ENCODE measurements at regions not wholly inside any gene's neighbourhood (a gene's known extent, or its start where the extent isn't known, plus 50 kb on each side); places are given as distances from the start of the nearest gene placed in this dataset.

DNA sequence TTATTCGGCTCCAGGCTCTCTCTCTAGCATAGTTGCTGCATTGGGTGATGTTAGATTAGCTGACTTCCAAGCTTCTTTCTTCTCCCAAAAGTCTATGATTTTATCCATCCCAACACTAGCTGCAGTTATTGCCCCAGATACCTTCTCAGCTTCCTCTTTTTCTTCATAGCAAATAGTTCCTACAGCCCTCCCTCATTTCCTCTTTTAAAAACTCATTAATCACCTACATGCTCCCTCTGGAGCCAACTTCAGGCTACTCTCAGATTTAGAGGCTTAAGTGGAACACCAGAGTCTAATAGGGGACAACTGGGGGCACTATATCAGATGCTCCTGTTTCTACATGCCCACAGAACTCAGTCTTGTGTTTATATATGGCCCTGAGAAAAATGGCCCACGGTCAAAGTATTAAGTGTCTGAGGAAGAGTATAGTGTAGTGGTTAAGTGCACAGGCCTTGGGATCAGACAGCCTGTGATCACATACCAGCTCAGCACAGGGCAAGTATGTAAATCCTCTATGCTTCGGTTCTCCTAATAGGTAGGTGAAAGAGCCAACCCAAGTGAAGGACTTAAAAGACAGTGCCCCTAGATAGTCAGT, 241.9 kb upstream of the SLC14A2 start:
- no peak for TF ChIP-seq EZH2 (IDR thresholded peaks at IDR 0.05; ENCODE audit: borderline replicate concordance, low read depth, low read length, poor library complexity, severe bottlenecking)
- TF ChIP-seq, protein P1, sequence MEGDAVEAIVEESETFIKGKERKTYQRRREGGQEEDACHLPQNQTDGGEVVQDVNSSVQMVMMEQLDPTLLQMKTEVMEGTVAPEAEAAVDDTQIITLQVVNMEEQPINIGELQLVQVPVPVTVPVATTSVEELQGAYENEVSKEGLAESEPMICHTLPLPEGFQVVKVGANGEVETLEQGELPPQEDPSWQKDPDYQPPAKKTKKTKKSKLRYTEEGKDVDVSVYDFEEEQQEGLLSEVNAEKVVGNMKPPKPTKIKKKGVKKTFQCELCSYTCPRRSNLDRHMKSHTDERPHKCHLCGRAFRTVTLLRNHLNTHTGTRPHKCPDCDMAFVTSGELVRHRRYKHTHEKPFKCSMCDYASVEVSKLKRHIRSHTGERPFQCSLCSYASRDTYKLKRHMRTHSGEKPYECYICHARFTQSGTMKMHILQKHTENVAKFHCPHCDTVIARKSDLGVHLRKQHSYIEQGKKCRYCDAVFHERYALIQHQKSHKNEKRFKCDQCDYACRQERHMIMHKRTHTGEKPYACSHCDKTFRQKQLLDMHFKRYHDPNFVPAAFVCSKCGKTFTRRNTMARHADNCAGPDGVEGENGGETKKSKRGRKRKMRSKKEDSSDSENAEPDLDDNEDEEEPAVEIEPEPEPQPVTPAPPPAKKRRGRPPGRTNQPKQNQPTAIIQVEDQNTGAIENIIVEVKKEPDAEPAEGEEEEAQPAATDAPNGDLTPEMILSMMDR (conservative IDR thresholded peaks at IDR 0.05; ENCODE audit: low read depth, low read length): no peak
- Histone ChIP-seq H3K27me3 (replicated peaks; ENCODE audit: insufficient read depth, low read depth, low read length, poor library complexity) (no peaks in the 10 kb centered on the region), H3K9me3 (ENCODE audit: low read depth, low read length, poor library complexity, severe bottlenecking) (no peaks in the 10 kb centered on the region), H3K36me3 (ENCODE audit: insufficient read depth, low read length, poor library complexity, severe bottlenecking) (no peaks in the 10 kb centered on the region), H3K4me3 (ENCODE audit: low read depth, low read length, poor library complexity, severe bottlenecking) (no peak overlapping the region), H3K4me1 (ENCODE audit: insufficient read depth, low read length, poor library complexity, severe bottlenecking) (no peaks in the 10 kb centered on the region), H3K27ac (ENCODE audit: low read depth, low read length, poor library complexity, severe bottlenecking) (no peak overlapping the region)
- BruUV-seq (replicated peaks): no TSS peak
- DNase-seq (ENCODE audit: low spot score): no peak
- intact Hi-C loops (cut with micrococcal nuclease; ENCODE audit: unreplicated experiment): no loop called here
- ChIA-PET CTCF (no interaction called here), POLR2A (ENCODE audit: low non-redundant PET) (no interaction called here)

DNA sequence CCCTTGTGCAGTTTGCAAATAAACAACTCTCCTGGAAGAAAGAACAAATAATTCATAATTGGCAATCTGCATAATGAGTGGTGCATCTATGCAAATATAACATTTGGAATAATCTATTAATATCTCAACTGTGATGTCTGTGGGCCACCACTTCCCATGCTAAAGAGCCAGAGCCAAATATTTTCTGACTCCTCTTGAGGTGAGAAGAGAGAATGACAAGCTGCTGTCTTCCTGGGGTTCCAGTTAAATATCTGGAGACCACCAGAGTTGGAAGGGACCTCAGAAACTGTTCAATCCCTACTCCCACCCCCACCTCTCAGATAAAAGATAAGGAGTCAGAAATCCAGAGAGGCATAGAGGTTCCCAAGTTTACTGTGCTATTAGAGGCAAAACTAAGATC, 241.0 kb upstream of the SLC14A2 start:
- Histone ChIP-seq H3K36me3 (ENCODE audit: insufficient read depth, low read length, poor library complexity, severe bottlenecking) (no peaks in the 10 kb centered on the region), H3K9me3 (ENCODE audit: low read depth, low read length, poor library complexity, severe bottlenecking) (no peaks in the 10 kb centered on the region), H3K4me1 (ENCODE audit: insufficient read depth, low read length, poor library complexity, severe bottlenecking) (no peaks in the 10 kb centered on the region), H3K27me3 (replicated peaks; ENCODE audit: insufficient read depth, low read depth, low read length, poor library complexity) (no peaks in the 10 kb centered on the region), H3K4me3 (ENCODE audit: low read depth, low read length, poor library complexity, severe bottlenecking) (no peak overlapping the region), H3K27ac (ENCODE audit: low read depth, low read length, poor library complexity, severe bottlenecking) (no peak overlapping the region)
- BruUV-seq (replicated peaks): no TSS peak
- no peak for DNase-seq (ENCODE audit: low spot score)
- CTCF ChIA-PET: no interaction called here
- TF ChIP-seq, protein P1 (conservative IDR thresholded peaks at IDR 0.05; ENCODE audit: low read depth, low read length): no peak
- no peak for TF ChIP-seq EZH2 (IDR thresholded peaks at IDR 0.05; ENCODE audit: borderline replicate concordance, low read depth, low read length, poor library complexity, severe bottlenecking)
- POLR2A ChIA-PET (ENCODE audit: low non-redundant PET): interaction anchor here (0.6 kb wide), 1 partner anchor 54 kb away, joined by 3 read pairs; no protein-coding TSS in a partner anchor
- intact Hi-C loops (cut with micrococcal nuclease; ENCODE audit: unreplicated experiment): no loop called here

DNA sequence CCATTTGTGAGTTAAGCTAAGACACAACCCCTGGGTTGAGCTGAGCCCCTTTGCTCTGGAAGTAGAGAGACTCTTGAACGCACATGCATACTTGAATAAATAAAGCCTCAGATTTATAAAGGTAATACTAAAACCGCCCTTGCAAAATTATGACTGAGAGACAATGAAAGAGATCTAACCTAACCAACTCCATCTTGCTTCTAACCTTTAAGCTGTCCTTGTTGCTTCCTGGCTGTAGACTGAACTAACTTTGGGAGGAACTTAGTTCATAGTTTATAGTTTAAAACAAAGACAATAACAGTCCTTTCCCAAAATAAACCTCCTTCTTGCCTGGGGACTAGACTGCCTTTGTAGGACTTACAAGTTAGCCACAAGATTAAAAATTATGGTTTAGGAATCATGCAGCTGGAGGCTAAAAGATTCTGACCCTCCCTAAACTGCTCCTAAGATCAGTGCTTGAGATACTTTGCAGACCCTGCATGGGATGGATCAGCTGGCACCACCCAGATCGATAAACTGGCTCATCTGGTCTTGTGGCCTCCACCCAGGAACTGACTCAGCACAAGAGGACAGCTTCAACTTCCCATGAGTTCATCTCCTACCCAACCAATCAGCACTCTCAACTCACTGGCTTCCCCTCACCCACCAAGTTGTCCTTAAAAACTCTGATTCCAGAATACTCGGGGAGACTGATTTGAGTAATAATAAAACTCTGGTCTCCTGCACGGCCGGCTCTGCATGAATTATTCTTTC, 240.2 kb upstream of the SLC14A2 start:
- no peak for TF ChIP-seq EZH2 (IDR thresholded peaks at IDR 0.05; ENCODE audit: borderline replicate concordance, low read depth, low read length, poor library complexity, severe bottlenecking)
- TF ChIP-seq, protein P1 (conservative IDR thresholded peaks at IDR 0.05; ENCODE audit: low read depth, low read length): no peak
- Histone ChIP-seq H3K4me1 (ENCODE audit: insufficient read depth, low read length, poor library complexity, severe bottlenecking) (no peaks in the 10 kb centered on the region), H3K27me3 (replicated peaks; ENCODE audit: insufficient read depth, low read depth, low read length, poor library complexity) (no peaks in the 10 kb centered on the region), H3K36me3 (ENCODE audit: insufficient read depth, low read length, poor library complexity, severe bottlenecking) (no peaks in the 10 kb centered on the region), H3K27ac (ENCODE audit: low read depth, low read length, poor library complexity, severe bottlenecking) (no peak overlapping the region), H3K9me3 (ENCODE audit: low read depth, low read length, poor library complexity, severe bottlenecking) (no peaks in the 10 kb centered on the region), H3K4me3 (ENCODE audit: low read depth, low read length, poor library complexity, severe bottlenecking) (no peak overlapping the region)
- BruUV-seq (replicated peaks): no TSS peak
- CTCF ChIA-PET: interaction anchor here (0.6 kb wide), 1 partner anchor 21 kb away, joined by 3 read pairs; no protein-coding TSS in a partner anchor
- intact Hi-C loops (cut with micrococcal nuclease; ENCODE audit: unreplicated experiment): no loop called here
- DNase-seq (ENCODE audit: low spot score): no peak
- POLR2A ChIA-PET (ENCODE audit: low non-redundant PET): interaction anchor here (0.6 kb wide), 1 partner anchor 53 kb away, joined by 3 read pairs; no protein-coding TSS in a partner anchor

All from A673 (cell line).